CD4-positive, alpha-beta T cell treated with Interleukin-4 for 1 hour (primary cell): ENCODE measurements at regions not wholly inside any gene's neighbourhood (a gene's known extent, or its start where the extent isn't known, plus 50 kb on each side); places are given as distances from the start of the nearest gene placed in this dataset.
"Not testable (repeated sequence)": the region's sequence is repeated elsewhere in the genome, so short reads cannot be mapped to it uniquely, and the experiment has no call there.

Experiments used
- DNase-seq, 2 donors: peaks; one replicate each; pipeline ENCODE4 v3.0.0-alpha.2; 2020 to 2022

GRCh38 chr2:146734042-146734820 lies 1110.6 kb upstream of the ACVR2A start:
- DNase-seq = no peak

GRCh38 chr2:146730882-146731281 lies 1113.9 kb upstream of the ACVR2A start:
- no peak for DNase-seq

GRCh38 chr2:146721486-146721885 lies 1123.3 kb upstream of the ACVR2A start:
- no peak for DNase-seq

- no peak for DNase-seq
These were observed 1124.7 kb upstream of the ACVR2A start for GRCh38 chr2:146720170-146720569.

GRCh38 chr2:146716591-146716990 lies 1128.2 kb upstream of the ACVR2A start:
- DNase-seq = no peak

- no peak for DNase-seq
These were observed 1135.8 kb upstream of the ACVR2A start for GRCh38 chr2:146709004-146709403.

- DNase-seq = no peak
These were observed 1143.6 kb upstream of the ACVR2A start for GRCh38 chr2:146701183-146701582.

- DNase-seq = no peak
These were observed 1147.5 kb upstream of the ACVR2A start for GRCh38 chr2:146697307-146697706.

- DNase-seq = not testable (repeated sequence)
These were observed 1148.0 kb upstream of the ACVR2A start for GRCh38 chr2:146696787-146697186.

GRCh38 chr2:146681991-146682390 lies 1162.8 kb upstream of the ACVR2A start:
- no peak for DNase-seq

GRCh38 chr2:146678516-146678915 lies 1166.3 kb upstream of the ACVR2A start:
- DNase-seq = no peak

- no peak for DNase-seq
These were observed 1167.5 kb upstream of the ACVR2A start for GRCh38 chr2:146677280-146677679.

GRCh38 chr2:146669735-146670134 lies 1175.1 kb upstream of the ACVR2A start:
- no peak for DNase-seq

GRCh38 chr2:146666340-146666739 lies 1178.5 kb upstream of the ACVR2A start:
- no peak for DNase-seq

- DNase-seq = no peak
These were observed 1179.0 kb upstream of the ACVR2A start for GRCh38 chr2:146665800-146666199.

GRCh38 chr2:146661473-146662096 lies 1183.2 kb upstream of the ACVR2A start:
- no peak for DNase-seq

GRCh38 chr2:146659976-146660375 lies 1184.9 kb upstream of the ACVR2A start:
- no peak for DNase-seq

GRCh38 chr2:146652311-146652710 lies 1192.5 kb upstream of the ACVR2A start:
- DNase-seq = no peak

GRCh38 chr2:146651361-146651760 lies 1193.5 kb upstream of the ACVR2A start:
- no peak for DNase-seq

GRCh38 chr2:146642066-146642465 lies 1202.8 kb upstream of the ACVR2A start:
- DNase-seq = no peak

- no peak for DNase-seq
These were observed 1210.4 kb upstream of the ACVR2A start for GRCh38 chr2:146634230-146635097.

GRCh38 chr2:146633159-146633558 lies 1211.7 kb upstream of the ACVR2A start:
- no peak for DNase-seq

GRCh38 chr2:146632707-146633106 lies 1212.1 kb upstream of the ACVR2A start:
- DNase-seq = no peak
